Sigmoid colon (tissue), 6 donors: ENCODE measurements at regions not wholly inside any gene's neighbourhood (a gene's known extent, or its start where the extent isn't known, plus 50 kb on each side); places are given as distances from the start of the nearest gene placed in this dataset.

Source experiments
- DNase-seq: peaks from one replicate; pipeline ENCODE4 v3.0.0-alpha.2; 2019
- H3K27ac ChIP-seq, 4 donors: fragments of 200-600 bp; sonication (generic); one replicate each; pipeline ENCODE4 v1.5.1; 2016 to 2019; ENCODE audit warnings: mild to moderate bottlenecking in 1 of 4
- H3K27me3 ChIP-seq, 3 donors: fragments of 200-600 bp; sonication (generic); one replicate each; pipeline ENCODE4 v1.5.1; 2019; ENCODE audit warnings: mild to moderate bottlenecking in 1 of 3
- H3K36me3 ChIP-seq, 4 donors: fragments of 200-600 bp; sonication (generic); one replicate each; pipeline ENCODE4 v1.5.1; 2016 to 2019
- H3K4me1 ChIP-seq, 4 donors: fragments of 200-600 bp; sonication (generic); one replicate each; pipeline ENCODE4 v1.5.1; 2017 to 2019
- H3K4me3 ChIP-seq, 4 donors: fragments of 200-600 bp; sonication (generic); one replicate each; pipeline ENCODE4 v1.5.1; 2017 to 2019; ENCODE audit warnings: mild to moderate bottlenecking in 2 of 4, moderate library complexity in 1 of 4
- H3K9me3 ChIP-seq, 4 donors: fragments of 200-600 bp in 3 of 4; sonication (generic) in 3 of 4; one replicate each; pipeline versions ENCODE4 v1.5.1 to v1.6.1; 2013 to 2019
- CTCF ChIP-seq, 4 experiments: fragments of 450-650 bp in 3 of 4; fragments of 200-600 bp in 1 of 4; IDR thresholded peaks; one replicate each; pipeline ENCODE4 v1.5.1; 2016 to 2019; ENCODE audit warnings: antibody characterized with exemption in 4 of 4, mild to moderate bottlenecking in 3 of 4, moderate library complexity in 2 of 4
- EP300 ChIP-seq, 4 donors: sonication (generic); formaldehyde crosslinking; IDR thresholded peaks; one replicate each; pipeline ENCODE4 v1.6.1; 2017; ENCODE audit warnings: antibody characterized with exemption in 4 of 4
- POLR2A ChIP-seq, 2 donors: fragments of 450-650 bp; IDR thresholded peaks; one replicate each; pipeline ENCODE4 v1.6.1; 2016; ENCODE audit warnings: antibody characterized with exemption in 2 of 2, mild to moderate bottlenecking in 2 of 2, moderate library complexity in 2 of 2
- POLR2AphosphoS5 ChIP-seq, 4 donors: sonication (generic); formaldehyde crosslinking; IDR thresholded peaks; one replicate each; pipeline ENCODE4 v1.6.1; 2017; ENCODE audit warnings: antibody characterized with exemption in 4 of 4
- WGBS, 2 donors: extraction: QIAGEN DNeasy Blood & Tissue Kit; methylation state at CpG; one replicate each; pipeline ENCODE4 v1.1.7; 2013; 5-methylcytosine and 5-hydroxymethylcytosine counted together
- intact Hi-C: fragments of 100-400 bp; cut with DNase I; formaldehyde crosslinking; loops from one replicate; pipeline ENCODE4 v1.15.1; 2023
- donor health status: healthy with polysubstance abuse.
- donor health status: healthy.

- H3K36me3 ChIP-seq, result no peaks in the 10 kb centered on the region
- intact Hi-C loops, result loop anchor here (5.0 kb wide), 1 partner anchor 326 kb away; no protein-coding TSS in a partner anchor
- 54 to 73% methylated on average over 5 of the region's 5 CpGs for WGBS, 2 donors
- peaks cover 0 to 37% (median 0%) of the 10 kb centered on the region in 3 donors for H3K27me3 ChIP-seq
- no peaks in the 10 kb centered on the region for H3K9me3 ChIP-seq
- peaks cover 0 to 17% (median 11%) of the 10 kb centered on the region in 4 donors for H3K4me1 ChIP-seq
- H3K4me3 ChIP-seq, result no peak overlapping the region
- no peak for DNase-seq
- H3K27ac ChIP-seq, result no peak overlapping the region
- TF ChIP-seq POLR2A (IDR thresholded peaks at IDR 0.05) (no peak), POLR2AphosphoS5 (IDR thresholded peaks at IDR 0.05) (no peak), EP300 (IDR thresholded peaks at IDR 0.05) (no peak), CTCF (IDR thresholded peaks at IDR 0.05) (no peak)
Observed at GRCh38 chr1:30381266-30381665, 342.1 kb downstream of the MATN1 start.

- H3K36me3 ChIP-seq, result no peaks in the 10 kb centered on the region
- no peak overlapping the region for H3K4me3 ChIP-seq
- no peak for TF ChIP-seq POLR2A (IDR thresholded peaks at IDR 0.05)
- peaks cover 0 to 17% (median 11%) of the 10 kb centered on the region in 4 donors for H3K4me1 ChIP-seq
- no peak for DNase-seq
- intact Hi-C loops, result loop anchor here (1.0 to 5.0 kb wide), 2 partner anchors 327 to 1144 kb away; partner anchors contain the start of gene PTPRU
- WGBS, 2 donors, result 0 to 2% methylated on average over 3 of the region's 3 CpGs
- H3K27me3 ChIP-seq, result peaks cover 0 to 40% (median 0%) of the 10 kb centered on the region in 3 donors
- H3K27ac ChIP-seq, result no peak overlapping the region
- no peaks in the 10 kb centered on the region for H3K9me3 ChIP-seq
Observed at GRCh38 chr1:30380625-30380984, 342.8 kb downstream of the MATN1 start.

- intact Hi-C loops, result loop anchor here (1.0 to 5.0 kb wide), 3 partner anchors 327 to 1144 kb away; partner anchors contain the start of gene PTPRU
- H3K27ac ChIP-seq, result no peak overlapping the region
- H3K4me3 ChIP-seq, result no peak overlapping the region
- 52 to 66% methylated on average over 13 of the region's 13 CpGs for WGBS, 2 donors
- H3K36me3 ChIP-seq, result no peaks in the 10 kb centered on the region
- H3K4me1 ChIP-seq, result peaks cover 0 to 17% (median 11%) of the 10 kb centered on the region in 4 donors
- peaks cover 0 to 38% (median 0%) of the 10 kb centered on the region in 3 donors for H3K27me3 ChIP-seq
- H3K9me3 ChIP-seq, result no peaks in the 10 kb centered on the region
- peak; percentile 68 for DNase-seq
- no peak for TF ChIP-seq POLR2AphosphoS5 (IDR thresholded peaks at IDR 0.05)
- TF ChIP-seq EP300 (IDR thresholded peaks at IDR 0.05), result no peak
- TF ChIP-seq POLR2A (IDR thresholded peaks at IDR 0.05), result no peak
- peak; percentile 48 to 83 (median 72) for TF ChIP-seq CTCF (IDR thresholded peaks at IDR 0.05)
Observed at GRCh38 chr1:30379684-30380624, 343.4 kb downstream of the MATN1 start.

- TF ChIP-seq EP300 (IDR thresholded peaks at IDR 0.05) (no peak), CTCF (IDR thresholded peaks at IDR 0.05) (no peak), POLR2AphosphoS5 (IDR thresholded peaks at IDR 0.05) (no peak), POLR2A (IDR thresholded peaks at IDR 0.05) (no peak)
- peaks cover 0 to 30% (median 0%) of the 10 kb centered on the region in 3 donors for H3K27me3 ChIP-seq
- 34 to 43% methylated on average over 18 of the region's 18 CpGs for WGBS, 2 donors
- peaks cover 0 to 17% (median 11%) of the 10 kb centered on the region in 4 donors for H3K4me1 ChIP-seq
- no peaks in the 10 kb centered on the region for H3K36me3 ChIP-seq
- H3K9me3 ChIP-seq, result no peaks in the 10 kb centered on the region
- intact Hi-C loops, result loop anchor here (1.0 kb wide), 1 partner anchor 1139 kb away; no protein-coding TSS in a partner anchor
- DNase-seq, result peak; percentile 61
- no peak overlapping the region for H3K4me3 ChIP-seq
- no peak overlapping the region for H3K27ac ChIP-seq
Observed at GRCh38 chr1:30378991-30379581, 344.3 kb downstream of the MATN1 start.
